ENCODE measurements at regions not wholly inside any gene's neighbourhood (a gene's known extent, or its start where the extent isn't known, plus 50 kb on each side); places are given as distances from the start of the nearest gene placed in this dataset.

- TF ChIP-seq CTCF (IDR thresholded peaks at IDR 0.05), result no peak
- TF ChIP-seq POLR2A (IDR thresholded peaks at IDR 0.05), result no peak
- no peak for TF ChIP-seq EP300 (IDR thresholded peaks at IDR 0.05)
These were observed 462.3 kb upstream of the SGO1 start for GRCh38 chr3:20648294-20648693.

Measured in tibial nerve (tissue), 4 donors.